HG03558 (cell line): ENCODE measurements at regions not wholly inside any gene's neighbourhood (a gene's known extent, or its start where the extent isn't known, plus 50 kb on each side); places are given as distances from the start of the nearest gene placed in this dataset.
"Not testable (repeated sequence)": the region's sequence is repeated elsewhere in the genome, so short reads cannot be mapped to it uniquely, and the experiment has no call there.

Source experiments
- ATAC-seq: cut with Tn5 transposase; IDR thresholded peaks from one replicate; pipeline ENCODE4 v1.9.1; 2021; ENCODE audit warnings: moderate number of reproducible peaks; ENCODE audit not compliant: unreplicated experiment; ENCODE audit errors: extremely low read depth

GRCh38 chr3:15899388-15899787, 101.6 kb upstream of the ANKRD28 start:
- no peak for ATAC-seq

- no peak for ATAC-seq
Measured at GRCh38 chr3:15903164-15903563, 105.4 kb upstream of the ANKRD28 start.

- no peak for ATAC-seq
Measured at GRCh38 chr3:15903759-15904720, 106.3 kb upstream of the ANKRD28 start.

- ATAC-seq, result no peak
Measured at GRCh38 chr3:15905041-15905440, 107.3 kb upstream of the ANKRD28 start.

GRCh38 chr3:15907403-15907802, 109.6 kb upstream of the ANKRD28 start:
- not testable (repeated sequence) for ATAC-seq

GRCh38 chr3:15918988-15919387, 121.2 kb upstream of the ANKRD28 start:
- no peak for ATAC-seq

GRCh38 chr3:15919971-15920370, 122.2 kb upstream of the ANKRD28 start:
- ATAC-seq, result no peak

GRCh38 chr3:15923640-15924405, 126.0 kb upstream of the ANKRD28 start:
- ATAC-seq, result no peak

GRCh38 chr3:15924914-15925313, 127.1 kb upstream of the ANKRD28 start:
- ATAC-seq, result no peak

GRCh38 chr3:15926871-15927270, 129.1 kb upstream of the ANKRD28 start:
- ATAC-seq, result no peak

- no peak for ATAC-seq
Measured at GRCh38 chr3:15927969-15928368, 130.2 kb upstream of the ANKRD28 start.

- ATAC-seq, result no peak
Measured at GRCh38 chr3:15929944-15930571, 132.3 kb upstream of the ANKRD28 start.

- ATAC-seq, result no peak
Measured at GRCh38 chr3:15932348-15933300, 134.8 kb upstream of the ANKRD28 start.

GRCh38 chr3:15933439-15934139, 135.8 kb upstream of the ANKRD28 start:
- no peak for ATAC-seq

- ATAC-seq, result no peak
Measured at GRCh38 chr3:15934389-15935195, 136.8 kb upstream of the ANKRD28 start.

GRCh38 chr3:15936312-15936711, 138.5 kb upstream of the ANKRD28 start:
- ATAC-seq, result no peak

- no peak for ATAC-seq
Measured at GRCh38 chr3:15940641-15941040, 142.9 kb upstream of the ANKRD28 start.

- ATAC-seq, result not testable (repeated sequence)
Measured at GRCh38 chr3:15941457-15941856, 143.7 kb upstream of the ANKRD28 start.
